ENCODE measurements at regions not wholly inside any gene's neighbourhood (a gene's known extent, or its start where the extent isn't known, plus 50 kb on each side); places are given as distances from the start of the nearest gene placed in this dataset.

- DNase-seq = no peak
Measured at GRCh38 chr7:41878309-41879295, 175.7 kb upstream of the INHBA start.

- no peak for DNase-seq
Measured at GRCh38 chr7:41877118-41877517, 174.2 kb upstream of the INHBA start.

GRCh38 chr7:41875513-41875912, 172.6 kb upstream of the INHBA start:
- no peak for DNase-seq

GRCh38 chr7:41874201-41874785, 171.4 kb upstream of the INHBA start:
- no peak for DNase-seq

GRCh38 chr7:41873741-41874140, 170.9 kb upstream of the INHBA start:
- DNase-seq = no peak

GRCh38 chr7:41872966-41873365, 170.1 kb upstream of the INHBA start:
- no peak for DNase-seq

- DNase-seq = no peak
Measured at GRCh38 chr7:41870461-41871138, 167.7 kb upstream of the INHBA start.

GRCh38 chr7:41869997-41870396, 167.1 kb upstream of the INHBA start:
- DNase-seq = no peak

- no peak for DNase-seq
Measured at GRCh38 chr7:41869596-41869995, 166.7 kb upstream of the INHBA start.

GRCh38 chr7:41869091-41869490, 166.2 kb upstream of the INHBA start:
- no peak for DNase-seq

GRCh38 chr7:41867639-41868280, 164.9 kb upstream of the INHBA start:
- DNase-seq = no peak

- no peak for DNase-seq
Measured at GRCh38 chr7:41862261-41862660, 159.4 kb upstream of the INHBA start.

GRCh38 chr7:41861642-41862041, 158.8 kb upstream of the INHBA start:
- no peak for DNase-seq

- no peak for DNase-seq
Measured at GRCh38 chr7:41858201-41858600, 155.3 kb upstream of the INHBA start.

- DNase-seq = no peak
Measured at GRCh38 chr7:41855798-41856197, 152.9 kb upstream of the INHBA start.

GRCh38 chr7:41847606-41848005, 144.7 kb upstream of the INHBA start:
- no peak for DNase-seq

GRCh38 chr7:41847151-41847550, 144.3 kb upstream of the INHBA start:
- no peak for DNase-seq

GRCh38 chr7:41842956-41843355, 140.1 kb upstream of the INHBA start:
- no peak for DNase-seq

- DNase-seq = no peak
Measured at GRCh38 chr7:41837916-41838315, 135.0 kb upstream of the INHBA start.

- DNase-seq = peak; percentile 18
Measured at GRCh38 chr7:41835976-41836530, 133.2 kb upstream of the INHBA start.

- DNase-seq = peak; percentile 19
Measured at GRCh38 chr7:41834805-41835694, 132.2 kb upstream of the INHBA start.

All from tongue (tissue), 1 donor.